ENCODE measurements at regions not wholly inside any gene's neighbourhood (a gene's known extent, or its start where the extent isn't known, plus 50 kb on each side); places are given as distances from the start of the nearest gene placed in this dataset.

DNA sequence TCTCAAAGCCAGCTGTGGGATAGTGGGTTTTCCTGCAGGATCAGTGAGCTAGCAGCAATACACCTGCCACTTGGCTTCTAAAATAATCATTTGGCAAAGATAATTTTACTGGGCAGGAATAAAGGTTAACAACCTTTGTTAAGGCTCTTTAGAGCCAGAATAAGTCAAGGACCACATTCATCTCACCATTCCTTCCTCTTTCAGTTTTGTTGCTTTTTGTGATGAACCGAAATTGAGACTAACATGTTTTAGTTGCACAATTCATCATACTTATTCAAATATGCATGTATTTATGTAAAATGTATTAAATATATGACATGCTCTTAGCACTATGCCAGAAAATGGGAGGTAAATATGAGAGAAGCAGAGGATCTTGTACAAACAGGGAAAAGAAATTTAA lies 824.4 kb upstream of the TYRP1 start:
- Histone ChIP-seq H3K4me1 (ENCODE audit: control insufficient read depth, insufficient read depth, low read length) (no peaks in the 10 kb centered on the region), H3K4me3 (ENCODE audit: low read depth, low read length) (no peak overlapping the region), H3K36me3 (ENCODE audit: control insufficient read depth in 2 of 2, insufficient read depth in 1 of 2, low read length in 2 of 2) (no peaks in the 10 kb centered on the region), H3K27ac (ENCODE audit: extremely low read depth, low read depth, low read length) (no peak overlapping the region), H3K9me3 (ENCODE audit: control insufficient read depth, insufficient read depth, low read depth, low read length) (no peaks in the 10 kb centered on the region)
- POLR2A ChIA-PET = no interaction called here
- CTCF ChIA-PET = no interaction called here
- TF ChIP-seq KLF8 (tag by site-specific recombination; IDR thresholded peaks at IDR 0.05) = no peak
- no peak for TF ChIP-seq MZF1 (tag by site-specific recombination; IDR thresholded peaks at IDR 0.05; ENCODE audit: borderline replicate concordance)
- no peak for TF ChIP-seq ZNF266 (tag by site-specific recombination; IDR thresholded peaks at IDR 0.05; ENCODE audit: low read depth)
- no peak for TF ChIP-seq KLF7 (tag by site-specific recombination; IDR thresholded peaks at IDR 0.05; ENCODE audit: borderline replicate concordance)

DNA sequence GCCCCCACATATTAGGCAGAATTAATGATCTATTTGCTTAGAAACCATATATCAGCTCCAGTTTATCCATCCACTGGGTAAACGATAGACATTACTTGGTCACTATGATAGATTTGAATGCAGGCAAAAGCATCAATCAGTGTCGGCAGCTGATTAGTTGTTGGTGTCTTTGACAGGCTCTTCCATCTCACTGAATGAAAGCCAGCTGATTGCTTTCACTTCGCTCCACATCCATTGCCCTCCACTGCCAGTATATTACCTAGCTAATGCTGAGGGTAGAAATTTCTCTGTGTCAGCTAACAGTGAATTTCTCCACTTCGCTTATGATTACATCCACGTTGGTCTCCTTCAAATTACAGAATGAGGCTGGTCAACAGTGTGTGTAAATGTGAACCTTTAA lies 821.3 kb upstream of the TYRP1 start:
- Histone ChIP-seq H3K27ac (ENCODE audit: extremely low read depth, low read depth, low read length) (no peak overlapping the region), H3K36me3 (ENCODE audit: control insufficient read depth in 2 of 2, insufficient read depth in 1 of 2, low read length in 2 of 2) (no peaks in the 10 kb centered on the region), H3K9me3 (ENCODE audit: control insufficient read depth, insufficient read depth, low read depth, low read length) (no peaks in the 10 kb centered on the region), H3K4me1 (ENCODE audit: control insufficient read depth, insufficient read depth, low read length) (no peaks in the 10 kb centered on the region), H3K4me3 (ENCODE audit: low read depth, low read length) (no peak overlapping the region)
- ChIA-PET CTCF (no interaction called here), POLR2A (no interaction called here)
- TF ChIP-seq ZNF664 (tag by site-specific recombination; IDR thresholded peaks at IDR 0.05) (no peak), ZNF768 (tag by site-specific recombination; IDR thresholded peaks at IDR 0.05) (no peak), PBX3 (CRISPR knock-in tag; IDR thresholded peaks at IDR 0.05) (no peak), ZFP69B (tag by site-specific recombination; IDR thresholded peaks at IDR 0.05) (no peak), MZF1 (tag by site-specific recombination; IDR thresholded peaks at IDR 0.05; ENCODE audit: borderline replicate concordance) (no peak)

GRCh38 chr9:11872471-11872870 lies 820.7 kb upstream of the TYRP1 start:
- Histone ChIP-seq H3K4me3 (ENCODE audit: low read depth, low read length) (no peak overlapping the region), H3K4me1 (ENCODE audit: control insufficient read depth, insufficient read depth, low read length) (no peaks in the 10 kb centered on the region), H3K9me3 (ENCODE audit: control insufficient read depth, insufficient read depth, low read depth, low read length) (no peaks in the 10 kb centered on the region), H3K27ac (ENCODE audit: extremely low read depth, low read depth, low read length) (no peak overlapping the region), H3K36me3 (ENCODE audit: control insufficient read depth in 2 of 2, insufficient read depth in 1 of 2, low read length in 2 of 2) (no peaks in the 10 kb centered on the region)
- ChIA-PET POLR2A (no interaction called here), CTCF (no interaction called here)
- TF ChIP-seq ZFHX2 (tag by site-specific recombination; conservative IDR thresholded peaks at IDR 0.05) (no peak), ZNF423 (tag by site-specific recombination; IDR thresholded peaks at IDR 0.05) (no peak), FEZF1 (tag by site-specific recombination; IDR thresholded peaks at IDR 0.05) (no peak), ZNF335 (tag by site-specific recombination; conservative IDR thresholded peaks at IDR 0.05) (no peak), ZNF24 (tag by site-specific recombination; IDR thresholded peaks at IDR 0.05) (no peak)
- TF ChIP-seq, protein P1, sequence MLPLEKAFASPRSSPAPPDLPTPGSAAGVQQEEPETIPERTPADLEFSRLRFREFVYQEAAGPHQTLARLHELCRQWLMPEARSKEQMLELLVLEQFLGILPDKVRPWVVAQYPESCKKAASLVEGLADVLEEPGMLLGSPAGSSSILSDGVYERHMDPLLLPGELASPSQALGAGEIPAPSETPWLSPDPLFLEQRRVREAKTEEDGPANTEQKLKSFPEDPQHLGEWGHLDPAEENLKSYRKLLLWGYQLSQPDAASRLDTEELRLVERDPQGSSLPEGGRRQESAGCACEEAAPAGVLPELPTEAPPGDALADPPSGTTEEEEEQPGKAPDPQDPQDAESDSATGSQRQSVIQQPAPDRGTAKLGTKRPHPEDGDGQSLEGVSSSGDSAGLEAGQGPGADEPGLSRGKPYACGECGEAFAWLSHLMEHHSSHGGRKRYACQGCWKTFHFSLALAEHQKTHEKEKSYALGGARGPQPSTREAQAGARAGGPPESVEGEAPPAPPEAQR (tag by site-specific recombination; IDR thresholded peaks at IDR 0.05) = no peak

GRCh38 chr9:11874414-11874813 lies 818.8 kb upstream of the TYRP1 start:
- no peak overlapping the region for H3K27ac ChIP-seq (ENCODE audit: extremely low read depth, low read depth, low read length)

More at GRCh38 chr9:11874414-11874813, 818.8 kb upstream of the TYRP1 start:
- ChIA-PET CTCF (interaction anchor here (0.5 kb wide), 1 partner anchor 11 kb away, joined by 4 read pairs; no protein-coding TSS in a partner anchor), POLR2A (no interaction called here)
- H3K9me3 ChIP-seq (ENCODE audit: control insufficient read depth, insufficient read depth, low read depth, low read length) = no peaks in the 10 kb centered on the region
- TF ChIP-seq, protein P2, sequence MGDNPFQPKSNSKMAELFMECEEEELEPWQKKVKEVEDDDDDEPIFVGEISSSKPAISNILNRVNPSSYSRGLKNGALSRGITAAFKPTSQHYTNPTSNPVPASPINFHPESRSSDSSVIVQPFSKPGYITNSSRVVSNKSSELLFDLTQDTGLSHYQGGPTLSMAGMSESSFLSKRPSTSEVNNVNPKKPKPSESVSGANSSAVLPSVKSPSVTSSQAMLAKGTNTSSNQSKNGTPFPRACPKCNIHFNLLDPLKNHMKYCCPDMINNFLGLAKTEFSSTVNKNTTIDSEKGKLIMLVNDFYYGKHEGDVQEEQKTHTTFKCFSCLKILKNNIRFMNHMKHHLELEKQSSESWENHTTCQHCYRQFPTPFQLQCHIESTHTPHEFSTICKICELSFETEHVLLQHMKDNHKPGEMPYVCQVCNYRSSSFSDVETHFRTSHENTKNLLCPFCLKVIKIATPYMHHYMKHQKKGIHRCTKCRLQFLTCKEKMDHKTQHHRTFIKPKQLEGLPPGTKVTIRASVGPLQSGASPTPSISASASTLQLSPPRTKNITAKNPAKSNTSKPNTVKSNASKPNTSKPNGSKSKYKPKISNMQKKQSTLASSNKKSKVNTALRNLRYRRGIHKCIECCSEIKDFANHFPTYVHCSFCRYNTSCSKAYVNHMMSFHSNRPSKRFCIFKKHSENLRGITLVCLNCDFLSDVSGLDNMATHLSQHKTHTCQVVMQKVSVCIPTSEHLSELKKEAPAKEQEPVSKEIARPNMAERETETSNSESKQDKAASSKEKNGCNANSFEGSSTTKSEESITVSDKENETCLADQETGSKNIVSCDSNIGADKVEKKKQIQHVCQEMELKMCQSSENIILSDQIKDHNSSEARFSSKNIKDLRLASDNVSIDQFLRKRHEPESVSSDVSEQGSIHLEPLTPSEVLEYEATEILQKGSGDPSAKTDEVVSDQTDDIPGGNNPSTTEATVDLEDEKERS (tag by site-specific recombination; IDR thresholded peaks at IDR 0.05) = no peak
- TF ChIP-seq, protein P3, sequence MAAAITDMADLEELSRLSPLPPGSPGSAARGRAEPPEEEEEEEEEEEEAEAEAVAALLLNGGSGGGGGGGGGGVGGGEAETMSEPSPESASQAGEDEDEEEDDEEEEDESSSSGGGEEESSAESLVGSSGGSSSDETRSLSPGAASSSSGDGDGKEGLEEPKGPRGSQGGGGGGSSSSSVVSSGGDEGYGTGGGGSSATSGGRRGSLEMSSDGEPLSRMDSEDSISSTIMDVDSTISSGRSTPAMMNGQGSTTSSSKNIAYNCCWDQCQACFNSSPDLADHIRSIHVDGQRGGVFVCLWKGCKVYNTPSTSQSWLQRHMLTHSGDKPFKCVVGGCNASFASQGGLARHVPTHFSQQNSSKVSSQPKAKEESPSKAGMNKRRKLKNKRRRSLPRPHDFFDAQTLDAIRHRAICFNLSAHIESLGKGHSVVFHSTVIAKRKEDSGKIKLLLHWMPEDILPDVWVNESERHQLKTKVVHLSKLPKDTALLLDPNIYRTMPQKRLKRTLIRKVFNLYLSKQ (tag by site-specific recombination; IDR thresholded peaks at IDR 0.05; ENCODE audit: borderline replicate concordance) = no peak
- TF ChIP-seq ZNF596 (tag by site-specific recombination; IDR thresholded peaks at IDR 0.05) = no peak
- TF ChIP-seq ZNF785 (tag by site-specific recombination; IDR thresholded peaks at IDR 0.05) = no peak
- TF ChIP-seq BCL11B (tag by site-specific recombination; IDR thresholded peaks at IDR 0.05; ENCODE audit: low read depth) = no peak
- TF ChIP-seq HOXA7 (CRISPR knock-in tag; IDR thresholded peaks at IDR 0.05; ENCODE audit: borderline replicate concordance) = no peak
- no peak for TF ChIP-seq ZNF514 (tag by site-specific recombination; IDR thresholded peaks at IDR 0.05)
- TF ChIP-seq EGR2 (tag by site-specific recombination; IDR thresholded peaks at IDR 0.05; ENCODE audit: low read depth) = no peak
- no peak overlapping the region for H3K4me3 ChIP-seq (ENCODE audit: low read depth, low read length)
- no peaks in the 10 kb centered on the region for H3K36me3 ChIP-seq (ENCODE audit: control insufficient read depth in 2 of 2, insufficient read depth in 1 of 2, low read length in 2 of 2)
- no peaks in the 10 kb centered on the region for H3K4me1 ChIP-seq (ENCODE audit: control insufficient read depth, insufficient read depth, low read length)

All from HEK293 (cell line).